Activated naive CD8-positive, alpha-beta T cell treated with anti-CD3 and anti-CD28 coated beads, Interleukin-2, amount 50 U/mL, for 24 hours (primary cell): ENCODE measurements at regions not wholly inside any gene's neighbourhood (a gene's known extent, or its start where the extent isn't known, plus 50 kb on each side); places are given as distances from the start of the nearest gene placed in this dataset.
A peak's percentile ranks its signal among the peaks of the same experiment; 100 is the strongest.
"Not testable (repeated sequence)": the region's sequence is repeated elsewhere in the genome, so short reads cannot be mapped to it uniquely, and the experiment has no call there.

Experiments used
- ATAC-seq: fragments of 150-1000 bp; cut with Tn5 transposase; one replicate; pipeline ENCODE4 v1.10.0; 2021
- DNase-seq: peaks from one replicate; pipeline ENCODE4 v3.0.0; 2021
- H3K27ac Mint-ChIP-seq: one replicate; pipeline ENCODE4 v1.8.0; 2021; ENCODE audit warnings: mild to moderate bottlenecking, mixed read lengths
- H3K27me3 Mint-ChIP-seq: one replicate; pipeline ENCODE4 v1.8.0; 2021; ENCODE audit warnings: mixed read lengths
- H3K36me3 Mint-ChIP-seq: one replicate; pipeline ENCODE4 v1.8.0; 2021; ENCODE audit warnings: low read depth, mixed read lengths
- H3K4me1 Mint-ChIP-seq: one replicate; pipeline ENCODE4 v1.8.0; 2021; ENCODE audit warnings: mixed read lengths
- H3K4me3 Mint-ChIP-seq: one replicate; pipeline ENCODE4 v1.8.0; 2021; ENCODE audit warnings: mild to moderate bottlenecking, moderate library complexity, mixed read lengths
- H3K9me3 Mint-ChIP-seq: one replicate; pipeline ENCODE4 v1.8.0; 2021; ENCODE audit warnings: mixed read lengths

DNA sequence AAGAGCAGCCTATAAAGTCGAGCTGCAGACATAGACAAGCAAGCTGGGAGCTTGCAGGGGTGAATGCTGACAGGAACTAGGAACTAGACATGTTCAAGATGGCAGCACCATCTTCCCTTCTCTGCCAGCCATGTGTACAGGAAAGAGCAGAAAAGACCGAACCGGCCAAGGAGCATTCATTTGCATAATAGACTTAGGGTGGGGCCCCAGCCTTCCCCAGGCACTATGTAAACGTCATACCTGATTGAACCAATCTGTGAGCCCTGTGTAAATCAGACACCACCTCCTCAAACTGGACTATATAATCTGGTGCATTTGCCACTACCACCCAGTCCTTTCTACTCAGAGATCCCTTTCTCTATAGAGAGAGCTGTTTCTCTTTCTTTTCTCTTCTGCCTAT is 106.9 kb upstream of the FAM3C start:
- no peak for DNase-seq
- no peak overlapping the region for H3K4me3 Mint-ChIP-seq

DNA sequence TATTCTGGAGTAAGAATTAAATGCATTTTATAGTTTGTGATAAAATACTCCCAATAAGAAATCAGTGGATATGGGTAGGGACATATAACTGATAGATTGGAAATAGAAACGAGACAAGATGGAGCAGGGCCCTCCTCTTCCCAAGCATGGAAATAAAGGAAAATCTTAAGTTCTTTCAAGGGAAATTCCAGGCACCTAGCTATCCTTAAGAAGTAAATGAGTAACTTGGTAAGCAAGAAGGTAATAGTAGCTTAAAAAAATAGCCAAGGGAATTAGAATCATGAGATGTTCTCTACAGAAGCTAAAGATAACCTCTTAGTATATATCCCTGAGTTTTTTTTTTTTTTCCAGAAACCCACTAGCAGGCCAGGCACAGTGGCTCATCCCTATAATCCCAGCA is 105.5 kb upstream of the FAM3C start:
- H3K36me3 Mint-ChIP-seq, result peaks cover 11% of the 10 kb centered on the region

More for the DNA sequence above, 106.9 kb upstream of the FAM3C start:
- Mint-ChIP-seq H3K27me3 (peaks cover 5% of the 10 kb centered on the region), H3K27ac (no peak overlapping the region), H3K9me3 (peaks cover 35% of the 10 kb centered on the region), H3K4me1 (peaks cover 25% of the 10 kb centered on the region), H3K36me3 (peaks cover 10% of the 10 kb centered on the region)
- ATAC-seq, result no peak

DNA sequence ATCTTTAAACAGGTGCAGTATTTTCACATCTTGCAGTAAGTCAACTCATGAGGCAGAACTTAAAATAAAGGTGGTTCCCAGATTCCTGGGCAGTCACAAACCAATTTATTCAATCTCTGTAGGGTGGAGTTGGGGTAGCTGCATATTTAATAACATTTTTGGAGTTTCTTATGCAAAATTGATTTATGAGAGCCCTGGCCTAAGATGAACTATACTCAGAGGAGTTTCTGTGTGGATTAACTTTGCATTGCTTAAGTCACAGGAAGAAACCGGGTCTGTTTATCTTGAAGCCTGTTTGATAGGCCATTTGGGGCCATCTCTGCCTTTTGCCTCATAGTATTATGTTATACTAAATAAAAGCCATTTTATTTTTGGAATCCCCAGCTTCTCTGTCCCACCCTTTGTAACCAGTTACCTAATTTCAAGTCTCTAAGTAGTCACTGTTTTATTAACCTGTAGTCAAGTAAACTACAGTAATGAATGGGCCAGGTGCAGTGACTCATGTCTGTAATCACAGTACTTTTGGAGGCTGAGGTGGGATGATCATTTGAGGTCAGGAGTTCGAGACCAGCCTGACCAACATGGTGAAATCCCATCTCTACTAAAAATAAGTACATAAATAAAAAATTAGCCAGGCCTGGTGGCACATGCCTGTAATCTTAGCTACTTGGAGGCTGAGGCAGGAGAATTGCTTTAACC is 104.4 kb upstream of the FAM3C start:
- peak overlapping the region; percentile 91 for H3K27ac Mint-ChIP-seq

More for the DNA sequence above, 105.5 kb upstream of the FAM3C start:
- DNase-seq (no peak), ATAC-seq (no peak)
- Mint-ChIP-seq H3K27ac (no peak overlapping the region), H3K9me3 (peaks cover 41% of the 10 kb centered on the region), H3K4me3 (no peak overlapping the region), H3K27me3 (peaks cover 4% of the 10 kb centered on the region), H3K4me1 (peaks cover 25% of the 10 kb centered on the region)

GRCh38 chr7:121499624-121500023 is 103.5 kb upstream of the FAM3C start:
- Mint-ChIP-seq H3K4me3 (no peak overlapping the region), H3K36me3 (peaks cover 4% of the 10 kb centered on the region), H3K9me3 (peaks cover 22% of the 10 kb centered on the region), H3K4me1 (peaks cover 33% of the 10 kb centered on the region), H3K27me3 (peaks cover 5% of the 10 kb centered on the region), H3K27ac (peak overlapping the region; percentile 91)
- DNase-seq (peak; percentile 46), ATAC-seq (peak; percentile 93)

More for the DNA sequence above, 104.4 kb upstream of the FAM3C start:
- Mint-ChIP-seq H3K4me3 (no peak overlapping the region), H3K4me1 (peaks cover 32% of the 10 kb centered on the region), H3K36me3 (peaks cover 4% of the 10 kb centered on the region), H3K9me3 (peaks cover 31% of the 10 kb centered on the region), H3K27me3 (peaks cover 5% of the 10 kb centered on the region)
- DNase-seq (peak; percentile 7), ATAC-seq (no peak)

GRCh38 chr7:121498816-121499215 is 102.7 kb upstream of the FAM3C start:
- DNase-seq (no peak), ATAC-seq (no peak)
- Mint-ChIP-seq H3K4me1 (peaks cover 33% of the 10 kb centered on the region), H3K9me3 (peaks cover 14% of the 10 kb centered on the region), H3K36me3 (peaks cover 2% of the 10 kb centered on the region), H3K4me3 (no peak overlapping the region), H3K27me3 (peaks cover 5% of the 10 kb centered on the region), H3K27ac (no peak overlapping the region)

- not testable (repeated sequence) for H3K27ac Mint-ChIP-seq, H3K9me3 Mint-ChIP-seq, DNase-seq, ATAC-seq, H3K36me3 Mint-ChIP-seq, H3K27me3 Mint-ChIP-seq, H3K4me3 Mint-ChIP-seq
- H3K4me1 Mint-ChIP-seq, result peaks cover 33% of the 10 kb centered on the region
These were observed 101.4 kb upstream of the FAM3C start for GRCh38 chr7:121497545-121497944.

DNA sequence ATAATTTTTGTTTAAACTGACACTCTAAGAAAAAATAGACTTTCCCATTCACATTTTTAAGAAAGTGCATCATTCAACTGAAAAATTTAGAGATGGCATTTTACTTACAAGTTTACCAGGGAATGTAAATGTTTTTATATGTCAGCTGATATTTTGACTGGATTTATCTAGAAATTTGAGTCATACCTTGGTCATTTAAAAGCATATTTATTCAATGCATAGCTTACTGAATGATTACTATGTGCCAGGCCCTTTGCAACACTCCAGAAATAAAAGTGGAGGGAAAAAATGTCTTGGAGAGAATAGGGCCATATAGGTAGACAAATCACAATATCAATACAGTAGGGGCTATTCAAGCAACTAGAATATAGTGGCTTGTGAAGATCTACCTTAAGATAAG is 98.4 kb upstream of the FAM3C start:
- ATAC-seq (no peak), DNase-seq (no peak)
- no peak overlapping the region for H3K27ac Mint-ChIP-seq
- peaks cover 9% of the 10 kb centered on the region for H3K9me3 Mint-ChIP-seq
- H3K27me3 Mint-ChIP-seq, result peaks cover 5% of the 10 kb centered on the region
- no peak overlapping the region for H3K4me3 Mint-ChIP-seq
- H3K4me1 Mint-ChIP-seq, result peaks cover 16% of the 10 kb centered on the region
- peaks cover 2% of the 10 kb centered on the region for H3K36me3 Mint-ChIP-seq

DNA sequence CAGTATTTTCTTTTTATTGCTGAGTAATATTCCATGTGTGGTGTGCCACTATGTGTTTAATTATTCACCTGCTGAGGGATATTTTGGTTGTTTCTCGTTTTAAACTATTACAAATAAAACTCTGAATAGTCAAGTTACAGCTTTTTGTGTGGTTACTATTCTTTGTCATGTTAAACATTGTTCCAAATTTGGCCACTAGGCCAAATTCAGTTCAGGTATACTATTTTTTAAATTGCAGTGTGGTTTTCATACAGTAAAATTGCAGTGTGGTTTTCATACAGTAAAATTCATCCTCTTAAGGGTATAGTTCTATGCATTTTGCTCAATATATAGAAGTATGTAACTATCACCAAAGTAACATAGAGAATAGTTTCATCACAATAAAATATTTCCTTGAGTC is 97.4 kb upstream of the FAM3C start:
- peaks cover 9% of the 10 kb centered on the region for H3K9me3 Mint-ChIP-seq
- DNase-seq (no peak), ATAC-seq (no peak)
- peaks cover 7% of the 10 kb centered on the region for H3K4me1 Mint-ChIP-seq
- H3K27me3 Mint-ChIP-seq, result peaks cover 5% of the 10 kb centered on the region
- no peak overlapping the region for H3K27ac Mint-ChIP-seq
- H3K4me3 Mint-ChIP-seq, result no peak overlapping the region
- H3K36me3 Mint-ChIP-seq, result peaks cover 2% of the 10 kb centered on the region

DNA sequence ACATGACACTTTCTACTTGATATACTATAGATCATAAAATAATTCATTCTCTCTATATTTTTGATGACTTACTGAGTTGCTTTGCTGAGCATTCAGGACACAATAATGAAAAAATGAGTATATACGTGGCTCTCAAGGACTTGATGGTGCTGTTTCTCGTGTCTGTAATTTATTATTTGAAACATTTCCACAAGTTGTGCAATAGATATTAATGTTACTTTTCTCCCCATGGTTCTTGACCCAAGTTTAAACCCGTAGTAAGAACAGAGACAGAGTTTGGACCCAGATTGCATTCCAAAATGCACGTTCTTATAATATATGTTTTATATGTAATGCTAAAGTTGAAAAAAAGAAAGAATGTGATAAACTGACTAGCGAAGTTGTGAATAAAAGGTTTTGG is 94.2 kb upstream of the FAM3C start:
- no peak overlapping the region for H3K27ac Mint-ChIP-seq
- ATAC-seq (no peak), DNase-seq (no peak)
- no peaks in the 10 kb centered on the region for H3K9me3 Mint-ChIP-seq
- no peak overlapping the region for H3K4me3 Mint-ChIP-seq
- H3K4me1 Mint-ChIP-seq, result peaks cover 5% of the 10 kb centered on the region
- peaks cover 4% of the 10 kb centered on the region for H3K27me3 Mint-ChIP-seq
- H3K36me3 Mint-ChIP-seq, result no peaks in the 10 kb centered on the region

GRCh38 chr7:121489440-121489839 is 93.3 kb upstream of the FAM3C start:
- Mint-ChIP-seq H3K9me3 (no peaks in the 10 kb centered on the region), H3K27ac (no peak overlapping the region), H3K27me3 (peaks cover 4% of the 10 kb centered on the region), H3K36me3 (no peaks in the 10 kb centered on the region), H3K4me3 (no peak overlapping the region), H3K4me1 (peaks cover 5% of the 10 kb centered on the region)
- DNase-seq, result no peak
- ATAC-seq, result no peak

DNA sequence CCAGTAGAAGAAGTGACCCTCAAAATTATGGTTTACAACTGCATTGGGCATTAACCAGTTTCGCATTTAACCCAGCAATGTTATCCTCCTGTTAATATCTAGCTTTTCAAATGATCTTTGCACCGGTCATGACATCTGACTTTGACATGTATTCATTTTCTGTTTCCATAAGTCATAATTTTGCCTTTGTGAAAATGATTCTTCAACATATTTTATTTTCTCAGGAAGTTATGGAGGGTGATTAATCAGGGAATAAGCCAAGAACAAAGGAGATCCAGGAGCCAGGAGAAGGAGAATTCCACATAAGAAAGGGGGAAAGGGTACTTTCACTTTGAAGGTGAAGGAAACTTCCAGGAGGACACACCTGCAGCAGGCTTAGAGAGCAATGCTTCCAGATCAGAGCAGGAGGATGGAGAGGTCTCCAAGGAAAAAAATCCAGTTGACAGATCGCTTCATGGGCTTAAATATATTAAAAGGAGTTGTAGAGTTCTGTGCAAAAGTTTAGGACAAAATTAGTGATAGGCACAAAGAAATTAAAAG is 92.1 kb upstream of the FAM3C start:
- DNase-seq (no peak), ATAC-seq (no peak)
- no peaks in the 10 kb centered on the region for H3K9me3 Mint-ChIP-seq
- no peaks in the 10 kb centered on the region for H3K36me3 Mint-ChIP-seq
- no peak overlapping the region for H3K4me3 Mint-ChIP-seq
- H3K27me3 Mint-ChIP-seq, result peaks cover 4% of the 10 kb centered on the region
- H3K27ac Mint-ChIP-seq, result no peak overlapping the region
- H3K4me1 Mint-ChIP-seq, result peaks cover 5% of the 10 kb centered on the region

- no peak for ATAC-seq
- Mint-ChIP-seq H3K27ac (no peak overlapping the region), H3K27me3 (peaks cover 4% of the 10 kb centered on the region), H3K36me3 (no peaks in the 10 kb centered on the region), H3K4me3 (no peak overlapping the region), H3K9me3 (no peaks in the 10 kb centered on the region), H3K4me1 (peaks cover 12% of the 10 kb centered on the region)
- DNase-seq, result no peak
These were observed 90.5 kb upstream of the FAM3C start for GRCh38 chr7:121486590-121486989.

DNA sequence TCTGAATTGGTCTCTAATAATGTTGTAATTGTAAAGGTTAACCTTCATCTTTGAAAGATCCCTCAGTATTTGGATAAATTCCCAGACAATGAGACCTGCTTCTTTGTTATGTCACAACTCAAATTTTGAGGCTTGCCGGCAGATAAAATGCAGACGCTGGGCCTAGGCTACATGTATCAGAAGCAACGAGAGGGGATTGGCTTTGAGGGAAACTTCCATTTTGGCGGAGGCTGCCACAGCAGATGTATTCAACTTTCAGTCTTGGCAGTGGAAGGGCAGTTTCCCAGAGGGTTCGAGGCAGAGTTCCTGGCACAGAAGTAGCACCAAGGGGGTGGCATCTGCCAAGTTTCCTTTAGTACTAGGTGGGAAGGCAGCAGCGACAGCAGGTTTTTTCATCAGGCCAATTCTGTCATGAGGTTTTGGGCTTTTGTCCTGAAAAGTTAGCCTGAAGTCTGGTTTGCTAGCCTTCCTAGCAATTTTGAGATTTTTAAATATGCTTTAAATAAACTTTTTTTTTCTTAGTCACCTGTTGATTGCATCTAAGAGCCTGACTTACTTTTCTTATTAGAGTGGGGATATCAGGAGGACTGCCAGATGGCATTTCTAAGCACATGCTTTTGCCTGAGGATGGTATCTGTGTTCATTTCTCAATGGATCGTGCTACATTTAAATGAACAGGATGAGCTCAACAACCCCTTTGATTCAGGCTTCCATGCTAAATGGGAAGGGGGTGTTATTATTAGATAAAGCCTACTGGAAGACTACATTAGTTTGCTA is 89.5 kb upstream of the FAM3C start:
- H3K9me3 Mint-ChIP-seq, result no peaks in the 10 kb centered on the region
- H3K4me1 Mint-ChIP-seq, result peaks cover 12% of the 10 kb centered on the region
- no peak for ATAC-seq
- peaks cover 2% of the 10 kb centered on the region for H3K27me3 Mint-ChIP-seq
- H3K36me3 Mint-ChIP-seq, result no peaks in the 10 kb centered on the region
- no peak overlapping the region for H3K4me3 Mint-ChIP-seq
- no peak for DNase-seq
- no peak overlapping the region for H3K27ac Mint-ChIP-seq

DNA sequence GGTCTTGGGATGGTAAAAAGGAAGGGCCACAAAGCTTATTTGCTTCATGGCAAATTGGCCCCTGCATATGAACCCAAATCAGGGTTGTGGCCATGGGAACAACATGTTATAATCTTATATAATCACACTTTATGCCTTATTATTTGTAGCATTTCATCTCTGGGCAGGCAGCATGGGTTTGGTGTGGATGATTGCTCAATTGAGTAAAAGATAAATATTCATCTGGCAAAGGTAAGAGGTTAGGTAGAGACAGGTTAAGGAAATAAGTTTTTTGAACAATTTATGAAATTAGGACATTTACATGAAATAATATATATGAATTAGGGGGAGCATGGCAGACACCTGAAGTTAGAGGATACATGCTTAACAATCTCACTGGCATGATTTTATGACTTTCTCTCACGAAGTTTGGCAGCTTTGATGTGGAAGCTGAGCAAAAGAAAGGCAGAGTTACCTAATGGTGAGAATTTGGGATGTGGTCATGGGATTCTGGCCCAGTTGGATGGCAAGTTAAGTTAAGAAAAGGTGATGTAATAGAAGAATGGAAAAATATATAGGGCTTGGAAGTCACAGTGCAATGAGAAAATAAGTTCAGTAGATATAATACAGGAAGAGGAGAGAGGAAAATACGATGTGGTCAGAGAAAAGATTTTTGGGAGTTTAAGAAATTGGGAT is 88.1 kb upstream of the FAM3C start:
- peaks cover 12% of the 10 kb centered on the region for H3K4me1 Mint-ChIP-seq
- H3K27ac Mint-ChIP-seq, result no peak overlapping the region
- DNase-seq (no peak), ATAC-seq (no peak)
- no peaks in the 10 kb centered on the region for H3K9me3 Mint-ChIP-seq
- no peaks in the 10 kb centered on the region for H3K36me3 Mint-ChIP-seq
- no peak overlapping the region for H3K4me3 Mint-ChIP-seq
- peaks cover 2% of the 10 kb centered on the region for H3K27me3 Mint-ChIP-seq
